GM10266 (cell line): ENCODE measurements at regions not wholly inside any gene's neighbourhood (a gene's known extent, or its start where the extent isn't known, plus 50 kb on each side); places are given as distances from the start of the nearest gene placed in this dataset.

ENCODE experiments used
- DNase-seq: peaks from one replicate; pipeline ENCODE4 v3.0.0; 2012; ENCODE audit errors: extremely low spot score
- CTCF ChIP-seq: IDR thresholded peaks from 2 replicates; pipeline ENCODE4 v1.5.1; 2012; ENCODE audit warnings: mild to moderate bottlenecking, low read depth; ENCODE audit not compliant: control insufficient read depth, insufficient read depth; ENCODE audit errors: missing control alignments

- no peak for DNase-seq
Observed at GRCh38 chr9:6160579-6160978, 55.0 kb upstream of the IL33 start.

GRCh38 chr9:6153425-6153824 is 62.2 kb upstream of the IL33 start:
- TF ChIP-seq CTCF, result no peak
- DNase-seq, result no peak

More at GRCh38 chr9:6160579-6160978, 55.0 kb upstream of the IL33 start:
- TF ChIP-seq CTCF, result no peak

- no peak for TF ChIP-seq CTCF
- no peak for DNase-seq
Observed at GRCh38 chr9:6152788-6153187, 62.8 kb upstream of the IL33 start.

GRCh38 chr9:6150483-6150882 is 65.1 kb upstream of the IL33 start:
- no peak for DNase-seq
- TF ChIP-seq CTCF, result no peak

GRCh38 chr9:6149315-6149714 is 66.3 kb upstream of the IL33 start:
- no peak for DNase-seq
- no peak for TF ChIP-seq CTCF

- no peak for TF ChIP-seq CTCF
- DNase-seq, result no peak
Observed at GRCh38 chr9:6147846-6148245, 67.8 kb upstream of the IL33 start.

GRCh38 chr9:6144947-6145346 is 70.7 kb upstream of the IL33 start:
- no peak for DNase-seq
- TF ChIP-seq CTCF, result no peak
